NB4 (cell line): ENCODE measurements at regions not wholly inside any gene's neighbourhood (a gene's known extent, or its start where the extent isn't known, plus 50 kb on each side); places are given as distances from the start of the nearest gene placed in this dataset.

Experiments used
- CTCF ChIP-seq: IDR thresholded peaks from one replicate; pipeline ENCODE4 v1.5.1; 2012; ENCODE audit warnings: low read depth, low read length
- POLR2A ChIP-seq: IDR thresholded peaks from 2 replicates; pipeline ENCODE4 v1.6.1; 2011; ENCODE audit warnings: mild to moderate bottlenecking; ENCODE audit not compliant: insufficient read length; ENCODE audit errors: extremely low read depth

GRCh38 chr3:187507266-187507665, 139.1 kb downstream of the RTP4 start:
- TF ChIP-seq CTCF (no peak), POLR2A (no peak)
